CD4-positive, alpha-beta T cell treated with Interferon gamma for 1 hour (primary cell): ENCODE measurements at regions not wholly inside any gene's neighbourhood (a gene's known extent, or its start where the extent isn't known, plus 50 kb on each side); places are given as distances from the start of the nearest gene placed in this dataset.
"Not testable (repeated sequence)": the region's sequence is repeated elsewhere in the genome, so short reads cannot be mapped to it uniquely, and the experiment has no call there.

ENCODE experiments used
- DNase-seq: peaks from one replicate; pipeline ENCODE4 v3.0.0-alpha.2; 2020

GRCh38 chr2:195450552-195451113, 206.4 kb upstream of the SLC39A10 start:
- DNase-seq: no peak

- DNase-seq: no peak
Measured at GRCh38 chr2:195447323-195447975, 209.6 kb upstream of the SLC39A10 start.

GRCh38 chr2:195445639-195446038, 211.4 kb upstream of the SLC39A10 start:
- DNase-seq: no peak

- DNase-seq: no peak
Measured at GRCh38 chr2:195443926-195444325, 213.1 kb upstream of the SLC39A10 start.

- no peak for DNase-seq
Measured at GRCh38 chr2:195442458-195443175, 214.4 kb upstream of the SLC39A10 start.

- no peak for DNase-seq
Measured at GRCh38 chr2:195438692-195439091, 218.3 kb upstream of the SLC39A10 start.

GRCh38 chr2:195437521-195437920, 219.5 kb upstream of the SLC39A10 start:
- no peak for DNase-seq

- no peak for DNase-seq
Measured at GRCh38 chr2:195434346-195434745, 222.7 kb upstream of the SLC39A10 start.

- DNase-seq: not testable (repeated sequence)
Measured at GRCh38 chr2:195433729-195434128, 223.3 kb upstream of the SLC39A10 start.

- no peak for DNase-seq
Measured at GRCh38 chr2:195428673-195429072, 228.4 kb upstream of the SLC39A10 start.

GRCh38 chr2:195425328-195425727, 231.7 kb upstream of the SLC39A10 start:
- no peak for DNase-seq

GRCh38 chr2:195419033-195419432, 238.0 kb upstream of the SLC39A10 start:
- no peak for DNase-seq

- no peak for DNase-seq
Measured at GRCh38 chr2:195414537-195415100, 242.4 kb upstream of the SLC39A10 start.

- no peak for DNase-seq
Measured at GRCh38 chr2:195413944-195414343, 243.1 kb upstream of the SLC39A10 start.

GRCh38 chr2:195413422-195413821, 243.6 kb upstream of the SLC39A10 start:
- no peak for DNase-seq

- DNase-seq: no peak
Measured at GRCh38 chr2:195411219-195411687, 245.8 kb upstream of the SLC39A10 start.

- no peak for DNase-seq
Measured at GRCh38 chr2:195410074-195410671, 246.9 kb upstream of the SLC39A10 start.

GRCh38 chr2:195408811-195409210, 248.2 kb upstream of the SLC39A10 start:
- no peak for DNase-seq

- no peak for DNase-seq
Measured at GRCh38 chr2:195408196-195408595, 248.8 kb upstream of the SLC39A10 start.

- DNase-seq: no peak
Measured at GRCh38 chr2:195407783-195408182, 249.2 kb upstream of the SLC39A10 start.

- DNase-seq: no peak
Measured at GRCh38 chr2:195406886-195407603, 250.0 kb upstream of the SLC39A10 start.

GRCh38 chr2:195404651-195405050, 252.4 kb upstream of the SLC39A10 start:
- DNase-seq: no peak

- no peak for DNase-seq
Measured at GRCh38 chr2:195396479-195396878, 260.5 kb upstream of the SLC39A10 start.
